ENCODE measurements at regions not wholly inside any gene's neighbourhood (a gene's known extent, or its start where the extent isn't known, plus 50 kb on each side); places are given as distances from the start of the nearest gene placed in this dataset.

DNA sequence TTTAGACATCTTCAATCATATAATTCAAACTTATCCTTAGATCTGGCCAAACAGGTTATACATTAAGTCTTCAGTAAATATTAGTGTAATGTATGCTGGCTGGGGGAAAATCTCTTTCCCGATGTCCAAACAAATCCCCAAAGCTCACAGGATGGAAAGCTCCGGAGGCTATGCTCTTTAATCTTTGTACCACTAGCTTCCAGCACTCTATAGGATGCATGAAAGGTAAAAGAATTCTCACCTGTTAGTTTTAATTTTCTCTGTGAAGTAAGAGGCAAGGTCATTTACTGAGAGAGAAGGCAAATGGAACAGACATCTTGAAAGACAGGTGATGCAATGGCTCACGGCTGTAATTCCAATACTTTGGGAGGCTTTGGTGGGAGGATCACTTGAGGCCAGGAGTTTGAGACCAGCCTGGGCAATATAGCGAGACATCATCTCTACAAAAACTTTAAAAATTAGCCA lies 99.8 kb upstream of the KIF5B start:
- peak overlapping the region; percentile 11 for H3K4me3 Mint-ChIP-seq
- H3K9me3 Mint-ChIP-seq = peaks cover 5% of the 10 kb centered on the region
- TF ChIP-seq, protein P1, sequence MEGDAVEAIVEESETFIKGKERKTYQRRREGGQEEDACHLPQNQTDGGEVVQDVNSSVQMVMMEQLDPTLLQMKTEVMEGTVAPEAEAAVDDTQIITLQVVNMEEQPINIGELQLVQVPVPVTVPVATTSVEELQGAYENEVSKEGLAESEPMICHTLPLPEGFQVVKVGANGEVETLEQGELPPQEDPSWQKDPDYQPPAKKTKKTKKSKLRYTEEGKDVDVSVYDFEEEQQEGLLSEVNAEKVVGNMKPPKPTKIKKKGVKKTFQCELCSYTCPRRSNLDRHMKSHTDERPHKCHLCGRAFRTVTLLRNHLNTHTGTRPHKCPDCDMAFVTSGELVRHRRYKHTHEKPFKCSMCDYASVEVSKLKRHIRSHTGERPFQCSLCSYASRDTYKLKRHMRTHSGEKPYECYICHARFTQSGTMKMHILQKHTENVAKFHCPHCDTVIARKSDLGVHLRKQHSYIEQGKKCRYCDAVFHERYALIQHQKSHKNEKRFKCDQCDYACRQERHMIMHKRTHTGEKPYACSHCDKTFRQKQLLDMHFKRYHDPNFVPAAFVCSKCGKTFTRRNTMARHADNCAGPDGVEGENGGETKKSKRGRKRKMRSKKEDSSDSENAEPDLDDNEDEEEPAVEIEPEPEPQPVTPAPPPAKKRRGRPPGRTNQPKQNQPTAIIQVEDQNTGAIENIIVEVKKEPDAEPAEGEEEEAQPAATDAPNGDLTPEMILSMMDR (conservative IDR thresholded peaks at IDR 0.05) = no peak
- peaks cover 4% of the 10 kb centered on the region for H3K4me1 Mint-ChIP-seq (ENCODE audit: unreplicated experiment)
- peak overlapping the region; percentile 87 for H3K27ac Mint-ChIP-seq
- H3K36me3 Mint-ChIP-seq = no peaks in the 10 kb centered on the region
- DNase-seq (ENCODE audit: extremely low spot score, unreplicated experiment) = no peak
- H3K27me3 Mint-ChIP-seq = no peaks in the 10 kb centered on the region

DNA sequence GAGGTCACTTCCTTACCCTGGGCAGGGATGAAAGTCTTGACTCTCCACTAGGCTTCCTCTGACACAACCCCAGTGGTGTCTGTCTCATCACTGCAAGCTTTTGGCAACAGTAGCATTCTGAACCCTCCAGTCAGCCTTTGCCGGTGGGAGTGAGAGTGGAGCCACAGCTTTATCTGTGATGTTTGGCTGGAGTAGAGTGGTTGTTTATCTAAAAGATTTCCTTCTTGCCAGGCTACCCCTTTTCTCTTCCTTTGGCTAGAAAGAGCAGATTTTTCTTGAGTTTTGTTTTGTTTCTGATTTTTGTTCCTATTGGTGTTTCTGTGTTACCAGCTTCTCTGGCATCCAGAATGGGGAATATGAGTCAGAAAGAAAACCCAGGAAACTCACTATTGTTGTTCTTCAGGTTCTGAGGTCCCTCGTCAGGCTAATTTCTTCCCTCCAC lies 98.9 kb upstream of the KIF5B start:
- Mint-ChIP-seq H3K27me3 (no peaks in the 10 kb centered on the region), H3K27ac (peak overlapping the region; percentile 87), H3K36me3 (no peaks in the 10 kb centered on the region), H3K9me3 (peaks cover 5% of the 10 kb centered on the region), H3K4me1 (ENCODE audit: unreplicated experiment) (peaks cover 4% of the 10 kb centered on the region), H3K4me3 (peak overlapping the region; percentile 18)
- DNase-seq (ENCODE audit: extremely low spot score, unreplicated experiment) = no peak
- TF ChIP-seq, protein P1 (conservative IDR thresholded peaks at IDR 0.05) = no peak

DNA sequence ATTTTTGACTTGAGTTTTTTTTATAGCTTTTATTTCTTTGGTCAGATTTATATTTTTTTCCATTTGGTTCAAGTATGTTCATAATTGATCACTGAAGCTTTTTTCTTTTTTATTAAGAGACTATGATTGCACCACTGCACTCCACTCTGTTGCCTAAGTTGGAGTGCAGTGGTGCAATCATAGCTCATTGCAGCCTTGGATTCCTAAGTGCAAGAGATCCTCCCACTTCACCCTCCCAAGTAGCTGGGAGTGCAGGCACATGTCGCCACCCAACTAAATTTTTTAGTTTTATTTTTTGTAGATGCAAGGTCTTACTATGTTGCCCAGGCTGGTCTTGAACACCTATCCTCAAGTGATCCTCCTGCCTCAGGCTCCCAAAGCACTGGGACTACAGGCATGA lies 97.7 kb upstream of the KIF5B start:
- Mint-ChIP-seq H3K27me3 (no peaks in the 10 kb centered on the region), H3K9me3 (peaks cover 5% of the 10 kb centered on the region), H3K36me3 (no peaks in the 10 kb centered on the region), H3K4me3 (no peak overlapping the region), H3K27ac (no peak overlapping the region), H3K4me1 (ENCODE audit: unreplicated experiment) (peaks cover 13% of the 10 kb centered on the region)
- TF ChIP-seq, protein P1 (conservative IDR thresholded peaks at IDR 0.05) = no peak
- DNase-seq (ENCODE audit: extremely low spot score, unreplicated experiment) = no peak

DNA sequence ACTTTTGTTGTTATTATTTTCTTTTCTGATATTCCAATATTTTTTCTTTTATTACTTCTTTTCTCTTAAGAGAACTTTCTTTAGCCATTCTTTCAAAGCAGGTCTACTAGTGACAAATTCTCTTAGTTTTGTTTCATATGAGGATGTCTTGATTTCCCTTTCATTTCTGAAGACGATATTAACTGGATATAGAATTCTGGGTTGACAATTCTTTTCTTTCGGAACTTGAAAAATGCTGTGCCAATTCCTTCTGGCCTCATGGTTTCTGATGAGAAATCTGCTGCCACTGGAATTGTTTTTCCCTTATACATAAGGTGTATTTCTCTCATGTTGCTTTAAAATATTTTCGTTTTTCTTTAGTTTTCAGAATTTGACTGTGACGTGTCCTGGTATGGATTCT lies 97.0 kb upstream of the KIF5B start:
- Mint-ChIP-seq H3K36me3 (no peaks in the 10 kb centered on the region), H3K27ac (no peak overlapping the region), H3K4me3 (no peak overlapping the region)

DNA sequence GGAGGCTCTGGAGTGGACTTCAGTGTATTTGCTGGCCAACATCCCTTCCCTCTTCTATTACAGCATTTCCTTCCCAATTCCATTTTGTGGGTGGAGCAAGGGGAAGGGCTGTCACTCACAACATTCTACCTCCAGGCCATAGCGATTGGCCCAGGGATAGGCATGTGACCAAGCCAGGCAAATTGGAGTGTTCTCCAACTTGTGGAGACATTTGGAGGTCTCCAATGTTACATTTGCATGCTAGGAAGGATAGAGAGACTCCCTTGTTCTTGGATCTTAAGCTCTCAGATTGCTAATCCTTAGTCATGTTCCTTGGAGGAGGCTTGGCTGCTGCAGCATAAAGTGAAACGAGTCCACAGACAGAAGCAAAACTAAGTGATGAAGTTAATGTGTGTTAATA lies 95.6 kb upstream of the KIF5B start:
- no peak for DNase-seq (ENCODE audit: extremely low spot score, unreplicated experiment)
- TF ChIP-seq, protein P1 (conservative IDR thresholded peaks at IDR 0.05) = no peak
- H3K9me3 Mint-ChIP-seq = peaks cover 5% of the 10 kb centered on the region
- H3K4me3 Mint-ChIP-seq = no peak overlapping the region
- no peak overlapping the region for H3K27ac Mint-ChIP-seq
- no peaks in the 10 kb centered on the region for H3K27me3 Mint-ChIP-seq
- peaks cover 13% of the 10 kb centered on the region for H3K4me1 Mint-ChIP-seq (ENCODE audit: unreplicated experiment)
- no peaks in the 10 kb centered on the region for H3K36me3 Mint-ChIP-seq

More for the DNA sequence above, 97.0 kb upstream of the KIF5B start:
- Mint-ChIP-seq H3K9me3 (peaks cover 5% of the 10 kb centered on the region), H3K4me1 (ENCODE audit: unreplicated experiment) (peaks cover 13% of the 10 kb centered on the region), H3K27me3 (no peaks in the 10 kb centered on the region)
- TF ChIP-seq, protein P1 (conservative IDR thresholded peaks at IDR 0.05) = no peak
- DNase-seq (ENCODE audit: extremely low spot score, unreplicated experiment) = no peak

All from type B pancreatic cell (in vitro differentiated cells).